ENCODE measurements at regions not wholly inside any gene's neighbourhood (a gene's known extent, or its start where the extent isn't known, plus 50 kb on each side); places are given as distances from the start of the nearest gene placed in this dataset.

DNA sequence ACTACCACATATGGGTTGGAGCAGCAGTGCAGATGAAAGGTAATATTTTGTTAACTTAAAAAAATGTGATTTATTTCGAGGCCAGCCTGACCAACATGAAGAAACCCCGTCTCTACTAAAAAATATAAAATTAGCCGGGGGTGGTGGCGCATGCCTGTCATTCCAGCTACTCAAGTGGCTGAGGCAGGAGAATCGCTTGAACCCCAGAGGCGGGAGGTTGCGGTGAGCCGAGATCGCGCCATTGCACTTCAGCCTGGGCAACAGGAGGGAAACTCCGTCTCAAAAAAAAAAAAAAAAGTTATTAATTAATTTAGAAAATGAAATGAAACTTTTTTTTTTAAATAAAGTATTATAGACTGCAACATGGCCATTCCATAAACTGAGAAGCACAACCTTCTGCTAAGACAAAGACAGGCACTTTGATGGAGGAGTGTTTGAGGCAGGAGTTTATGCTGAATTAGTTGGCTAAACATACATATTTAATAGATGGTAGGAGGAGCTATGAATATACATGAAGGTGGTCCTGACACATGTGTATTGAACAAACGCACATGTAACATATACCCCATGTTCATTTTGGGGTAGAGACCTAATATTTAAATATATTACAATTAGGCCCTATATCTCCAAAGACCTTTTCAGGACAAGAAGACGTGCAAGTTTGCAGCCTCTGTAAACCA lies 1485.3 kb upstream of the MIR17HG start (continued):
- TF ChIP-seq, protein P1, sequence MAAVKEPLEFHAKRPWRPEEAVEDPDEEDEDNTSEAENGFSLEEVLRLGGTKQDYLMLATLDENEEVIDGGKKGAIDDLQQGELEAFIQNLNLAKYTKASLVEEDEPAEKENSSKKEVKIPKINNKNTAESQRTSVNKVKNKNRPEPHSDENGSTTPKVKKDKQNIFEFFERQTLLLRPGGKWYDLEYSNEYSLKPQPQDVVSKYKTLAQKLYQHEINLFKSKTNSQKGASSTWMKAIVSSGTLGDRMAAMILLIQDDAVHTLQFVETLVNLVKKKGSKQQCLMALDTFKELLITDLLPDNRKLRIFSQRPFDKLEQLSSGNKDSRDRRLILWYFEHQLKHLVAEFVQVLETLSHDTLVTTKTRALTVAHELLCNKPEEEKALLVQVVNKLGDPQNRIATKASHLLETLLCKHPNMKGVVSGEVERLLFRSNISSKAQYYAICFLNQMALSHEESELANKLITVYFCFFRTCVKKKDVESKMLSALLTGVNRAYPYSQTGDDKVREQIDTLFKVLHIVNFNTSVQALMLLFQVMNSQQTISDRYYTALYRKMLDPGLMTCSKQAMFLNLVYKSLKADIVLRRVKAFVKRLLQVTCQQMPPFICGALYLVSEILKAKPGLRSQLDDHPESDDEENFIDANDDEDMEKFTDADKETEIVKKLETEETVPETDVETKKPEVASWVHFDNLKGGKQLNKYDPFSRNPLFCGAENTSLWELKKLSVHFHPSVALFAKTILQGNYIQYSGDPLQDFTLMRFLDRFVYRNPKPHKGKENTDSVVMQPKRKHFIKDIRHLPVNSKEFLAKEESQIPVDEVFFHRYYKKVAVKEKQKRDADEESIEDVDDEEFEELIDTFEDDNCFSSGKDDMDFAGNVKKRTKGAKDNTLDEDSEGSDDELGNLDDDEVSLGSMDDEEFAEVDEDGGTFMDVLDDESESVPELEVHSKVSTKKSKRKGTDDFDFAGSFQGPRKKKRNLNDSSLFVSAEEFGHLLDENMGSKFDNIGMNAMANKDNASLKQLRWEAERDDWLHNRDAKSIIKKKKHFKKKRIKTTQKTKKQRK (IDR thresholded peaks at IDR 0.05; ENCODE audit: borderline replicate concordance, low read depth, low read length): no peak
- TF ChIP-seq E2F5 (CRISPR knock-in tag; IDR thresholded peaks at IDR 0.05): no peak

GRCh38 chr13:89862691-89863036 lies 1484.8 kb upstream of the MIR17HG start:
- Histone ChIP-seq H3K36me3 (ENCODE audit: control insufficient read depth, insufficient read depth, low read length) (no peaks in the 10 kb centered on the region), H3K27me3 (ENCODE audit: control insufficient read depth in 2 of 2, insufficient read depth in 2 of 2, low read length in 2 of 2) (no peaks in the 10 kb centered on the region), H3K4me2 (ENCODE audit: insufficient read depth, low read length) (no peak overlapping the region), H3K79me2 (ENCODE audit: control insufficient read depth, insufficient read depth, low read length) (no peaks in the 10 kb centered on the region), H3K9ac (ENCODE audit: insufficient read depth in 1 of 2, low read depth in 2 of 2, low read length in 2 of 2) (no peak overlapping the region), H3K4me1 (replicated peaks in 1 of 2; ENCODE audit: control insufficient read depth in 2 of 2, insufficient read depth in 2 of 2, low read length in 2 of 2) (no peaks in the 10 kb centered on the region), H3K9me3 (replicated peaks; ENCODE audit: control insufficient read depth, insufficient read depth, low read depth, low read length) (0 out of 2 replicates have a peak, but pooled peaks cover 2% of the 10 kb centered on the region), H3K9me1 (ENCODE audit: control insufficient read depth, insufficient read depth, low read length) (no peaks in the 10 kb centered on the region), H3K27ac (ENCODE audit: extremely low read depth, low read depth, low read length) (no peak overlapping the region), H2AFZ (ENCODE audit: low read depth, low read length) (no peak overlapping the region), H3K4me3 (no peak overlapping the region), H4K20me1 (replicated peaks; ENCODE audit: control insufficient read depth, insufficient read depth, low read length) (no peaks in the 10 kb centered on the region)
- DNase-seq (ENCODE audit: extremely low read depth in 1 of 4, low spot score in 3 of 4) (no peak), FAIRE-seq (no peak), ATAC-seq (no peak; the same call in 2 of the 3 replicates)
- in situ Hi-C loops (cut with MboI) (no loop called here), intact Hi-C loops (cut with micrococcal nuclease) (no loop called here)
- no TSS peak for BruUV-seq (replicated peaks)
- TF ChIP-seq STAT5A (IDR thresholded peaks at IDR 0.05; ENCODE audit: borderline replicate concordance, low read length) (0 out of 2 replicates have a peak, but pooled peaks have one; percentile 8), FOXJ3 (CRISPR knock-in tag; IDR thresholded peaks at IDR 0.05) (0 out of 2 replicates have a peak, but pooled peaks have one; percentile 49), MEIS2 (IDR thresholded peaks at IDR 0.05; ENCODE audit: partially characterized antibody) (no peak)
- POLR2A ChIA-PET: no interaction called here
- CTCF ChIA-PET (ENCODE audit: low intra/inter-chr PET ratio): no interaction called here
- WGBS (ENCODE audit: insufficient coverage, low coverage, missing lambda C conversion rate): under 1% methylated on average over 4 of the region's 4 CpGs

All from K562 (cell line).